Uterus (tissue), 3 donors: ENCODE measurements at regions not wholly inside any gene's neighbourhood (a gene's known extent, or its start where the extent isn't known, plus 50 kb on each side); places are given as distances from the start of the nearest gene placed in this dataset.
"Not testable (repeated sequence)": the region's sequence is repeated elsewhere in the genome, so short reads cannot be mapped to it uniquely, and the experiment has no call there.

Source experiments
- DNase-seq, 2 donors: peaks; one replicate each; pipeline ENCODE4 v3.0.0-alpha.2; 2019 to 2020
- H3K27ac ChIP-seq, 2 donors: fragments of 200-600 bp; sonication (generic); 1 replicate in 1 of 2; 2 replicates in 1 of 2; pipeline ENCODE4 v1.5.1; 2016 to 2018
- H3K27me3 ChIP-seq, 2 donors: fragments of 200-600 bp; sonication (generic); one replicate each; pipeline ENCODE4 v1.5.1; 2018 to 2019; ENCODE audit warnings: control low read depth in 1 of 2
- H3K36me3 ChIP-seq, 2 donors: fragments of 200-600 bp; sonication (generic); one replicate each; pipeline ENCODE4 v1.5.1; 2019; ENCODE audit warnings: control low read depth in 1 of 2
- H3K4me1 ChIP-seq, 2 donors: fragments of 200-600 bp; sonication (generic); one replicate each; pipeline ENCODE4 v1.5.1; 2018 to 2019; ENCODE audit warnings: control low read depth in 1 of 2
- H3K4me3 ChIP-seq, 2 donors: fragments of 200-600 bp; sonication (generic); 1 replicate in 1 of 2; 2 replicates in 1 of 2; pipeline ENCODE4 v1.5.1; 2018 to 2019; ENCODE audit warnings: mild to moderate bottlenecking in 1 of 2
- H3K9me3 ChIP-seq, 2 donors: fragments of 200-600 bp; sonication (generic); one replicate each; pipeline ENCODE4 v1.5.1; 2019; ENCODE audit warnings: control low read depth in 1 of 2
- CTCF ChIP-seq, 4 experiments: fragments of 200-600 bp in 2 of 4; fragments of 450-650 bp in 2 of 4; sonication (generic) in 2 of 4; IDR thresholded peaks; one replicate each; pipeline ENCODE4 v1.5.1; 2016 to 2019; ENCODE audit warnings: antibody characterized with exemption in 4 of 4, mild to moderate bottlenecking in 2 of 4, moderate library complexity in 1 of 4
- POLR2A ChIP-seq, 2 donors: fragments of 450-650 bp; IDR thresholded peaks; one replicate each; pipeline ENCODE4 v1.6.1; 2016; ENCODE audit warnings: antibody characterized with exemption in 2 of 2, mild to moderate bottlenecking in 1 of 2, moderate library complexity in 1 of 2
- intact Hi-C: fragments of 100-400 bp; cut with DNase I; formaldehyde crosslinking; loops from one replicate; pipeline ENCODE4 v1.15.1; 2023; ENCODE audit warnings: low total_unique reads
- donor health status: DM: yes; HTN: yes; CAD: no.

DNA sequence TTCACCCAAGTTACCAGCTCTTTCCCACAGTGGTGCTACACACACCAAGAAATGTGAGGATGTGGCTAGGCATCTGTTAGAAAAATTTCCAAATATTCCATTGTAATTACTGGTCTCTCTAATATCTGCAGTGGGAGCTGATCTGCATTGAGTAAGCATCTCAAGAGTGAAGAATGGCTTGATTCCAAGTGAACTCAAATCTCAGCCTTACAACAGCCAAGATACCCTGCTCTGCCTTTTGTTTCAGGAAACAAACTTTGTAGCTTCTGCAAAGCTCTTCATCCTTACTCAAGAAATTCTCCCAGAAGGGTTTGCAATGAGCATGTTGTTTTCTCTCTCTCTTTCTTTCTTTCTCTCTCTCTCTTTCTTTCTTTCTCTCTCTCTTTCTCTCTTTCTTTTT is 181.1 kb downstream of the FCRL5 start:
- Histone ChIP-seq H3K27ac (no peak overlapping the region), H3K36me3 (no peaks in the 10 kb centered on the region), H3K27me3 (no peaks in the 10 kb centered on the region), H3K4me1 (no peaks in the 10 kb centered on the region), H3K4me3 (no peak overlapping the region), H3K9me3 (no peaks in the 10 kb centered on the region)
- intact Hi-C loops, result no loop called here
- TF ChIP-seq CTCF (IDR thresholded peaks at IDR 0.05), result no peak
- no peak for TF ChIP-seq POLR2A (IDR thresholded peaks at IDR 0.05)
- DNase-seq, result no peak

DNA sequence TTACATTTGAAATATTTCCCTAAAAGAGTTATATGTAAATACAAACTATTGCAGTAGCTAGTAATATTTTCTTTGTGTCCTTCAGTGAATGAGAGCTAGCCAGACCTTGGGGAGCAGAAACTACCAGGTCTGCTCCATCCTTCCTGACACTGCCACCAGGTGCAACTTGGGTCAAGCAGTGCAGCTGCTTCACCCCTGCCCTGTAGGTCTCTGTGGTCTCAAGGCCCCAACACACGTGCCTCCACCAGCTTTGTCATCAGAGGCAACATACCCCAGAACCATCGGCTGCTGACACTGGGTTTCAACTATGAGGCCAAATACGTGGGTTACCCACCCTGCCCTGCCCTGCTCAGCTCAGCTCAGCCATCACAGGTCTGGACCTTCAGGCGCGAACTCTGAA is 181.6 kb downstream of the FCRL5 start:
- Histone ChIP-seq H3K4me1 (no peaks in the 10 kb centered on the region), H3K4me3 (no peak overlapping the region), H3K9me3 (no peaks in the 10 kb centered on the region), H3K27ac (no peak overlapping the region), H3K36me3 (no peaks in the 10 kb centered on the region), H3K27me3 (no peaks in the 10 kb centered on the region)
- intact Hi-C loops, result no loop called here
- TF ChIP-seq POLR2A (IDR thresholded peaks at IDR 0.05) (no peak), CTCF (IDR thresholded peaks at IDR 0.05) (no peak)
- no peak for DNase-seq

GRCh38 chr1:157369808-157370521 is 182.3 kb downstream of the FCRL5 start:
- H3K27me3 ChIP-seq, result no peaks in the 10 kb centered on the region
- intact Hi-C loops, result loop anchor here (10.0 kb wide), 1 partner anchor 125 kb away; no protein-coding TSS in a partner anchor
- TF ChIP-seq CTCF (IDR thresholded peaks at IDR 0.05) (peak; percentile 63 to 86 (median 76)), POLR2A (IDR thresholded peaks at IDR 0.05) (no peak)
- no peaks in the 10 kb centered on the region for H3K9me3 ChIP-seq
- no peak overlapping the region for H3K27ac ChIP-seq
- peak in 1 of 2 donors; percentile 38 for DNase-seq
- H3K4me1 ChIP-seq, result no peaks in the 10 kb centered on the region
- H3K4me3 ChIP-seq, result no peak overlapping the region
- no peaks in the 10 kb centered on the region for H3K36me3 ChIP-seq

DNA sequence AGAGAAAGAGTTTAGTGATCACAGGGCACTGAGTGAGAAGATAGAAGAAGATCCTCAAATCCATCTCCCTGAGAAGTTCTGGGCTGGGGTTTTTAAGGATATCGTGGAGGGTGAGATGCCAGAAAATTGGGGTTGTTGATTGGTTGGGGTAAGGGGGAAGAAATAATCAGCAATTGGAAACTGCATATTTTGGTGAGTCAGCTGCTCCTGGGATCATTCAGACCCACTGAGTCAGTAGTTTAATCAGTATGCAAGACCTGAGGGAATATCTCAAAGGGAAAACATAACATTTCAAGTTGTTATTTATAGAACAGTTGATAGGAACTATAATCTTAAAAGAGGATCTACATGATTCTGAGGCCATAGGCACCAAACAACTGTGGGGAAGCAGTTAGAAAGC is 183.4 kb downstream of the FCRL5 start:
- not testable (repeated sequence) for DNase-seq, H3K27ac ChIP-seq, H3K4me1 ChIP-seq, H3K36me3 ChIP-seq, H3K4me3 ChIP-seq, H3K9me3 ChIP-seq, H3K27me3 ChIP-seq
- intact Hi-C loops, result loop anchor here (10.0 kb wide), 1 partner anchor 126 kb away; no protein-coding TSS in a partner anchor

DNA sequence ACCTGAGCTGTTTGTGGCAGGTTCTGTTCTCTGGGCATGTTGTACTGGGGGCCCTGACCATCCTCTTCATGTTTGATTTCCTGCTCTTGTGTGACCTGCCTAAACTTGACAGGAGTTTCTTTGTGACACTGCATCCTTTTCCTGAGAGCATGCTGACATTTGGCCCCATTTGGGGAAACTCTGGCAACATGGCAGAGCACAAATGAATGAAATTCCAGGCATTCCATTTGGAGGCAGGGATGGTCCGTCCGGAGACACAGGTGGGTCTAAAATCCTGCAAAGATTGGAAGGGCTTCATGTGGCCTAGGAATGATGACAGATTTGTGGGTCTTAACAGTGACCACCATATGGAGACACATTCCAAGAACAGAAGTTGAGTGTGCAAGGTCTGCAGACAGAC is 184.0 kb downstream of the FCRL5 start:
- no peaks in the 10 kb centered on the region for H3K9me3 ChIP-seq
- no peaks in the 10 kb centered on the region for H3K27me3 ChIP-seq
- no peak overlapping the region for H3K27ac ChIP-seq
- TF ChIP-seq CTCF (IDR thresholded peaks at IDR 0.05), result no peak
- no peak for TF ChIP-seq POLR2A (IDR thresholded peaks at IDR 0.05)
- no peaks in the 10 kb centered on the region for H3K36me3 ChIP-seq
- no peak for DNase-seq
- intact Hi-C loops, result loop anchor here (10.0 kb wide), 1 partner anchor 126 kb away; no protein-coding TSS in a partner anchor
- H3K4me1 ChIP-seq, result no peaks in the 10 kb centered on the region
- H3K4me3 ChIP-seq, result no peak overlapping the region
